H1 (cell line): ENCODE measurements at regions not wholly inside any gene's neighbourhood (a gene's known extent, or its start where the extent isn't known, plus 50 kb on each side); places are given as distances from the start of the nearest gene placed in this dataset.

ENCODE experiments used
- GABPA ChIP-seq: IDR thresholded peaks from 2 replicates; pipeline ENCODE4 v1.6.1; 2011; ENCODE audit warnings: mild to moderate bottlenecking, low read length, moderate library complexity, borderline replicate concordance; ENCODE audit not compliant: insufficient read depth
- POU5F1 ChIP-seq: IDR thresholded peaks from 2 replicates; pipeline ENCODE4 v1.6.1; 2011; ENCODE audit warnings: low read depth, mild to moderate bottlenecking, low read length, moderate library complexity
- RXRA ChIP-seq: IDR thresholded peaks from 2 replicates; pipeline ENCODE4 v1.6.1; 2011; ENCODE audit warnings: low read depth, mild to moderate bottlenecking, low read length, moderate library complexity; ENCODE audit not compliant: insufficient read depth
- TF ChIP-seq, protein P1 (sequence below), 3 experiments: IDR thresholded peaks; 1 replicate in 2 of 3; 2 replicates in 1 of 3; pipeline versions ENCODE4 v1.5.1 to v1.6.1; 2011; ENCODE audit warnings: low read length in 3 of 3, mild to moderate bottlenecking in 3 of 3, inconsistent platforms in 2 of 3, low read depth in 1 of 3, moderate library complexity in 1 of 3; ENCODE audit not compliant: insufficient read depth in 1 of 3; ENCODE audit errors: control extremely low read depth in 1 of 3

DNA sequence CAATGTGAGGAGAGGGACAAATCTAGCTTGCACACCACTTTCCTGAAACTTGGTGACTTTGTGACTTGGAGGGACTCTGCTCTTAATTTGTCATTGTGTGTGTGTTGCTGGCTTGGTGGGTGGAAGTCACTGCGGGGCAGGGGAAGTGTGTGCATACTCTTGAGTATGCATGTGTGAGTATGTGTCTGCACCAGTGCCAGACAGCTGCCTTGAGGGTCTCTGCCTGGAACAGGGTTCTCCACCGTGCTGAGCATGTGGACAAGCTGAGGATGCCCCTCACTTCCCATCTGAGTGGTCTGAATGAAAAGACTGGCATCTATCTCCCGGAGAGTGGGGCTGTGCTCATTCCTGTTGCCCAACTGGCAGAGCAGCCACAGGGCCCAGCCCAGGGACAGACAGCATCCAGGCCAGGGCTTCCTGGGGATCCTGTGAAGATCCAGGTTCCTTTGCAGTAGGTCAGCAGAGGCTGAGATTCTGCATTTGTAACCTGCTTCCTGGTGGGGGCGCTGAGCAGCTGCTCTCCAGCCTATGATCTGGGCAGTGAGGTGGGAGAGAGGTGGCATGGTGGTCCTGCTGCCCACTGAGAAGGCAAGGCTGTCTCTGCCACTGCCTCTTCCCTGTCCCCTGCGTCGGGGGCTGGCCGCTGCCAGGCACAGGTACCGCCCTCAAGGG, 138.9 kb upstream of the HAAO start (continued):
- TF ChIP-seq, protein P1, sequence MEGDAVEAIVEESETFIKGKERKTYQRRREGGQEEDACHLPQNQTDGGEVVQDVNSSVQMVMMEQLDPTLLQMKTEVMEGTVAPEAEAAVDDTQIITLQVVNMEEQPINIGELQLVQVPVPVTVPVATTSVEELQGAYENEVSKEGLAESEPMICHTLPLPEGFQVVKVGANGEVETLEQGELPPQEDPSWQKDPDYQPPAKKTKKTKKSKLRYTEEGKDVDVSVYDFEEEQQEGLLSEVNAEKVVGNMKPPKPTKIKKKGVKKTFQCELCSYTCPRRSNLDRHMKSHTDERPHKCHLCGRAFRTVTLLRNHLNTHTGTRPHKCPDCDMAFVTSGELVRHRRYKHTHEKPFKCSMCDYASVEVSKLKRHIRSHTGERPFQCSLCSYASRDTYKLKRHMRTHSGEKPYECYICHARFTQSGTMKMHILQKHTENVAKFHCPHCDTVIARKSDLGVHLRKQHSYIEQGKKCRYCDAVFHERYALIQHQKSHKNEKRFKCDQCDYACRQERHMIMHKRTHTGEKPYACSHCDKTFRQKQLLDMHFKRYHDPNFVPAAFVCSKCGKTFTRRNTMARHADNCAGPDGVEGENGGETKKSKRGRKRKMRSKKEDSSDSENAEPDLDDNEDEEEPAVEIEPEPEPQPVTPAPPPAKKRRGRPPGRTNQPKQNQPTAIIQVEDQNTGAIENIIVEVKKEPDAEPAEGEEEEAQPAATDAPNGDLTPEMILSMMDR (IDR thresholded peaks at IDR 0.05; ENCODE audit: control extremely low read depth in 1 of 3, insufficient read depth in 1 of 3, low read depth in 1 of 3, low read length in 3 of 3): peak in 2 of 3 experiments; percentile 68 to 95; a peak in 3 of 4 replicates
- TF ChIP-seq RXRA (no peak), POU5F1 (no peak), GABPA (0 out of 2 replicates have a peak, but pooled peaks have one; percentile 43)
